Stimulated activated CD4-positive, alpha-beta T cell treated with anti-CD3 and anti-CD28 coated beads, Interleukin-4, amount 100 ng/mL, for 24 hours (primary cell): ENCODE measurements at regions not wholly inside any gene's neighbourhood (a gene's known extent, or its start where the extent isn't known, plus 50 kb on each side); places are given as distances from the start of the nearest gene placed in this dataset.
"Not testable (repeated sequence)": the region's sequence is repeated elsewhere in the genome, so short reads cannot be mapped to it uniquely, and the experiment has no call there.

Experiments
- DNase-seq: peaks from one replicate; pipeline ENCODE4 v3.0.0-alpha.2; 2020

DNA sequence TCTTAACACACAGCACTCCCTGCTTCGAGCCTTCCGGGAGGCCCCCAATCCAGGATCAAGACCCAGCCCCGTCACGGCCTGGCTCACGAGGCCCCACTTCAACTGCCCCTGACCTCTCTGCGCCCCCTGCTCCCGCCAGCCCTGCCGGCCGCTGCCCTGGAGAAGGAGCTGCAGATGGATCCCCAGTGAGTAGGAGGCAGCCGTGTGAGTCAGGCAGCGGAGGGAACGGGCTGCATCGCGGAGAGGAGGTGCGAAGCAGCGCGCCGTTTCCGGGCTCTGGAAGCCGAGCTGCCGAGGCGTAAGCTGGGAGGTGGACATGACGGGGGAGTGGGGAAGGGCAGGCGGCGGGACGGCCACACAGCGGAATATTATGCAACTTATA is 133.4 kb downstream of the TPRA1 start:
- DNase-seq: peak; percentile 14

DNA sequence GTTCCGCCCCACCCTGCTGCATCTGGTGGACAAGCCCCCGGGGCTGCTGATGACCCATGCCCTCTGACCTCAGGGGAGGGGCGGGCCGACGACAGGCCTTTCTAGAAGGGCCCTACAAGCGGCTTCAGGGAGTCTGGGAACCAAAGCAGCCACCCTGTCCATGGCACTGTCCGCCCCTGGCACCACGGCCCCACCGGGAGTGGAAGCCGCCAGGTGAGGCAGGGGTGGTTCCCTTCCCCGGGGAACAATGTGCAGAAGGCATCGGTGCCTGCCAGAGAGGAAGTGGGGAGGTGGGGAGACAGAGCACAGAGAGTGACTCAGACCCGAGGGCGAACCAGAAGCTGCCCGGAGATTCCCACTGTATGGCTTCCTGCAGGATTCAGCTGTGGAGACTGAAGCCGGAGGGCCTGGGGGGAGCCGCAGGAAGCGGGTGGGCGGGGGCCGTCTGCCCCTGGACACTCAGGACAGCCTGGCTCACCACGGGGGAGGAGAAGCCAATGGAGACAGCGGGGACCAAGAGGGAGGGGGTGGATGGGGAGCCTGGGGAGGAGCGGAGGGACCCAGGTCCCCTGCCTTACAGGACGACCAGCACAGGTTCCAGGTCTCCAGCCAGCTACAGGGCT is 134.0 kb downstream of the TPRA1 start:
- no peak for DNase-seq

DNA sequence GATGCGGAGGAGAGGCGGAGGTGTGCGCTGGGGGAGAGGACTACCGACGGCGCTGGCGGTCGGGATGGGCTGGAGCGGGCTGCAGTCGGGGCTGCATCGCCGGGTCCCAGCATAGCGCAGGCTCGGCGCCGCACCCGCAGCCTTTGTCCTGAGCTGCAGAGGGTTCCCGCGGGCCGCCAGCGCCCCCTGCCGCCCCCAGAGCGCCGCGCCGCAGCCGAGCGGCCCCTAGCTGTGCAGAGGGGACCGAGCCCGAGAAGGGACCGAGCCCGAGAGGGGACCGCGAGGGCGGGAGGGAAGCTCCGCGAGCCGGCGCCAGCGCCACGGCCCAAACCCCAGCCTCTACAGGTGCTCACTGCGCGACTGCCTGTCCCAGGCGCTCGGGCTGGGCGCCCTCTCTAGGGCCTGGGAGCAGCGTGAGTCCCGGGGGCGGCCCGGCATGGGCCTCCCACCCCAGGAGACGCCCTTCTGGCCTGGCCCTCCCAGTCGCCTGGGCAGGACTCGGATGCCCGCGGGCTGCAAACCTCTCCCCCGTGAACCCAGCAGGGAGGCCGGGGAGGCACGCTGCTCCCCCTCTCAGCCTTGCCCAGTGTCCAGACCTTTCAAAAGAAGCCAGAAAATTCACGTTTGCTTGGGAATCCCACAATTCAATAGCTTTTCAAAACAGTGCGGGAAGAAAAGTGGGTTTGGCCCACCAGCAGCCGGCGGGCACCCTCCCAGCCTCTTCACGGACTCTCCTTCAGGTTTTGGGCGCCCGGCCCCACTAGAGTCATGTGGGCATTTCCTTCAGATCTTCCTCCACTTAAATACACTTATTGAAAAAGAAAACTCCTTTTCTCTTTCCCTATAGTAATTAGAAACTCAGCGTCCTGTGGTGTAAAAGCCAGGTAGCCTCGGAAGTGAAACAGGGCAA is 134.7 kb downstream of the TPRA1 start:
- DNase-seq: peak; percentile 50

DNA sequence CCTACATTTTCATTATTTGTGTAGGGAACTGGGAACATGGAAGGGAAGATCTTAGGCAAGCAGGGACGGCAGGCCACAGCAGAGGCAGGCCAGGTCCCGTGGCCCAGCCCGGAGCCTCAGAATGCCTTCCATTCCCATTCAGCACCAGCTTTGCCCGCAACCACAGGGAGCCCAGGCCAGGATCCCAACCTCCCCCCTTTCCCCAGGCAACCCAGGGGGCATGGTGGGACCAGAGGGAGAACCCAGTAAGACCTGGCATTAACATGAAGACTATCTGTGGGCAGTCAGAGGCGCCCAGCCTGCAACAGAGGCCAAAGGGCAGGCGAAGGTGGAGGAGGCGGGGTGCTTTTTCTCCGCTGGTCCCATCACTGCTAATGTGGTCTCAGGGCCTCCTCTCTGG is 135.6 kb downstream of the TPRA1 start:
- DNase-seq: no peak

DNA sequence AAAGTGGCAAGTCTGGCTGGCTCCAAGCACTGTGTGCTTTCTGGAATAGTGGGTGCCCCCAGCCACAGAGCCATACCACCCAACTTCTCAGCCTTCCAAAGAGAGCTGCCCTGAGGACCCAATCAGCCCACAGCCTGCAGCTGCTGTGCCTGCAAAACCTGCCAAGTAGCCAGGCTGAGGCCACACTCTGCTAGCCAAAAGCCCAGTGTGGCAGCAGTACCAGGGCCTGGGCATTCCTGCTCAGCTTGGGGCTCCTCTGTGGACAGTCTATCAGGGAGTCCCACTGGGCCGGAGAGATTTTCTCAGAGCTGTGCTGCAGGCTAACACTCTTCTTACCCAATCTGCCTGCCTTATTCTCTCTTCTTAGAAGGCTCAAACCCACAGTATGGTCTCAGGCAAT is 136.5 kb downstream of the TPRA1 start:
- DNase-seq: no peak

DNA sequence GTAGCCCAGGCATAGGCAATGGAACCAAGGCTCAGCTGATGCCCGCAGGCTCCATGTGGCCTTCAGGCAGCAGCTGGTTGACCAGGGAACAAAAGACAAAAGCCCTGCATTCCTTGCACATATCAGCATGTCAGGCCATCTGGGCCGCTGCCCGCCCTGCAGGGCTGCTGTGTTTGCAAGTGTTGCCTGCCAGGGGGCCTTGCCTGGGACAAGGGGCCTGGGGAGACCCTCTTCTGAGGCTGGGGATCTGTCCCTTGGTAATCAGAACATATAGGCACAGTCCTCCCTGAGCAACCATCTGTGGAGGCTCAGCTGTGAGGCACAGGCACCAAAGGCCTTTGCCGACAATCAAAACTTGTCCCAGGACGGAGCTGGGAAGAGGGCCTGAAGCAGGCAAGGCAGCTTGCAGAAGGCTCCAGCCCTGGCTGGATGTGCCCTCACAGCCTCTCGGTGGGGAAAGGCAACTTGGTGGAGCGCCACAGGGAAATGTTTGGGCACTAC is 138.2 kb downstream of the TPRA1 start:
- no peak for DNase-seq

DNA sequence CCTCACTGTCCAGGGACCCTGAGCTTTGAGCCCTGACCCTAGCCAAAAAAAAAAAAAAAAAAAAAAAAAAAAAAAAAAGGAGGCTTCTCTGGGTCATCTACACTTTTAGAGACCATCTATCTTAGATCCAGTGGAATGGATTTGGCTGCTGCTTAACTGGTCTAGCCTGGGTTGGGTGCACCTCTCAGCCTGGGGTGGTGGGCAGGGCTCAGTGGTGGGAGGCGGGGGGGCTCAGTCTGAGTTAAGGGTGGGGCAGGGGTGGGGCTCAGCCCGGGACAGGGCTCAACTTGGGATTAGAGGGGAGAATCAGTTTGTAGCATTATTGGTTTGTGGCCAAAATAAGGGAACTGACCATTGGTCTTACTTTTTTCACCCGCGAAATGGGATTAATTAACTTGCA is 139.2 kb downstream of the TPRA1 start:
- no peak for DNase-seq

DNA sequence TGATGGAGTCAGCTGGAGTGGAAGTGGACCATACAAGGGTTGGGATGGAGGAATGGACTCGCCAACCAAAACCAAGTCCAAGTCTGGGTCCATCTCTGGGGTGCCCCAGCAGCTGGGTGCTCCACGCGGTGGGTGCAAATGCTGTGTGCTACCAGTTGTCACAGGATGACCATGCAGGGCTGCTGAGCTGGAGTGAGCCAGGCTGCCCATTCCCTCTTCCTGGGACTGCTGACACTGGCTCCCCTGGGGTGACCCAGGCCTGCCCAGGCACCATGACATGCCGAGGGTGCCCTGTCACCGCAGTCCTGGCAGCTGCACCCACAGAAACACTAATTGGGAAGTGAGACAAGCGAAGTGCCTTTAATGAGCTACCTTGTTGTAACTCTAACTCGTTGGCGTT is 140.2 kb downstream of the TPRA1 start:
- no peak for DNase-seq

DNA sequence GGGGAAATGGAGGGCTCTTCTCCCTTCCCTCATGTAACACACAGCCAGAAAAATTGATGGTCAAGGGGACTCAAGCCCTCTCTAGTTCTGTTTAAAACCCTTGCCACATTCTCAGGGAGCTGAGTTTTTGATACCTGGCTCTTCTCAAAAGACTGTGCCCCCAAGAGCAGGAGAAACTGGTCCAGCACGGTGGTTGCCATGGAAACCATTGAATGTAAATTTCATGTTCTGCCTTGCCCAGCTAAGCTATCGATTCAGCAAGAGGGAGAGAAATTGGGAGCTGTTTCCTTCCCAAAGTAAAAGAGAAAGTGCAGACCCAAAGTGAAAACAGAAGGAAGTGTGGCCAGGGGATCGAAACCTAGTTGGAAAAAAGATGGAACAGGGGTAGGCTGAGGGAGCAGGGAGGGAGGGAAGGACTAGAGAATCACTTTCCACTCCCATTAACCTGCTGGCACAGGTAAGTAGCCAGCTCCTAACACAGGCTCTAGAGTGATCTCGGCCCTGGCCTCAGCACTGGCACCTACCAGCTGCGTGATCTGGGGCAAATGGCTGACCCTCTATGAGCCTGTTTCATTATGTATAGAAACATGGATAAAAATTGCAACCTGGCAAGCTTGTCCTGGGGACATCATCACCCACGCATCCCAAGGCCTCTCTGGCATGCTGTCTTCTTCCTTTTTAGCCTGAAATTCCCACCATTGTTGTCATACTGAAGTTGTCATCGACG is 140.9 kb downstream of the TPRA1 start:
- no peak for DNase-seq

DNA sequence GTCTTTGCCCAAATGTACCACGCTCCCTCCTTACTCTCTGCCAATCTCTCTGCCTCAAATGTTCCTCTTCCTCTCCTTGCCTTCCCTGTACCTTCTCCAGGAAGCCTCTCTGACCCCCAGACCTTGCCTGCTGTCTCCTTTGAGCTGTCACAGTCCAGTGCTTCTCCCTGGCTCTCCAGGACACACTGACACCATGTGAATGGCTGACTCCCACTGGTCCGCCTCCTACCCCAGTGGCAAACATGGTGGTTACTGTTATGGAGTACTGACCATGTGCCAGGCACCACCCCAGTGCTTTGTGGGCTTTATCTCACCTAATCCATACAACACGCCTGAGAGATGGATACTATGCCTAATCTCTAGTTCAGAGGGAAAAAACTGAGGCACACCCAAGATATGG is 141.9 kb downstream of the TPRA1 start:
- no peak for DNase-seq

DNA sequence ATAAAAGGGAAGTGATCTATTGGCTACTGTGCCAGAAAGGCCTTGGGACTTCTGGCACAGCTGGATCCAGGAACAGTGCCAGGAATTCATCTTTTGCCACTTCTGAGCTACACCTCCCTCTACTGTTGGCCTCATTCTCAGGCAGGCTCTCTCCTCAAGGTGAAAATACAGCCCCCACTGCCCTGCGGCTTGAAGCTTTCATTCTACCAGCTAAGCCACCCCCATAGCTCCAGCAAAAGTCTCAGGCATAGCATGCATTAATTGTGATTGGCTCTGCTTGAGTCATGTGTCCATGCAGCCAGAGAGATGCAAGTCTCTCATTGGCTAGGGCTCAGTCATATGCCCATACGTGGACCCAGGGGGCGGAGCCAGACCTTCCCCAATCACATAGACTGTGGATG is 142.4 kb downstream of the TPRA1 start:
- DNase-seq: no peak

DNA sequence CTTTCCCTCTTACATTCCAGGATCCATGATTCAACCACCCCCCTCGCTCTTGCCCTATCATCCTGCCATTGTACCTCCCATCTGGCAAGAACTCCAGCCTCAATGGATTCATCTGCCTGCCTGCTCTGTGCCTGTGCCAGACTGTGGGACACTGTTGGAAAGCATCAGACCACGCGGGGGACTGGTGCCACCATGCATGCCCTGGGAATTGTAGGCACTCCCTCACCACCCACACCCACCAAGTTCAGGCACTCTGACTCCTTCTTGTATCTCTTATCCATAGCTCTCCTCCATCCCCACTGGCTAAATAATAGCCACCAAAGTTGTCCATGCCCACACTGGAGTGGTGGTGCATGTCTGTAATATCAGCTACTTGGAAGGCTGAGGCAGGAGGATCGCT is 143.8 kb downstream of the TPRA1 start:
- no peak for DNase-seq

DNA sequence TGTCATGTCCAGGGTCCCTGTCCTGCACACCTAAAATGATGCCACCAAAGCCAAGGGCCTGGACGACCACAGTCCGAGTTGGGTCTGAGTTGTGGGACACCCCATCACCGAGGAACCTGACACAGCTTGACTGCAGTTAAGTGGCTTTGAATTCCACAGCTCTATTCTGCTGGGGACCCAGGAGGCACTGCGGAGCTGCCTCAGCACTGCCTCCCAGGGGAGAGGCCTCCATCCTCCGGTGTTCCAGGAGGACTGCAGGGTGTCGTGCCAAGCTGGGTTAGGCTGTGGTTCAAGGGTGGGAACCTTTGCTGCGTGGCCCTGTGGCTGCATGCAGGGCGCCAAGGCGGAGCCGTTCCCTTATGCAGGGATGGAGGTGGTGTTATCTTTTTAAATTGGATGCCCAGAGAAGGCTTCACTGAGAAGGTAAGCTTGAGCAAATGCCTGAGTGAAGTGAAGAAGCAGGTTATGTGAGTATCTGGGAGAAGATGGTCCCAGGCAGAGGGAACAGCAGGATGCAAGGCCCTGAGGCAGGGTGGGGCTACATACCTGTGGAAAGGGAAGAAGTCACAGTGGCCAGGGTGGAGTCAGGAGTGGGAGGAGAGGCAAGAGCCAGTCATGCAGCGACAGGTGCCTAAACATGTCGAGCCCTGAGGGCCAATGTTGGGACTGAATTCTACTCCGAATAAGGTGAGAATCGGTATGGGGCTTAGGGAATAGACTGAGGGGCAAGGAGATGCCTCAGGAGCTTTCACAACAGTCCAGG is 144.8 kb downstream of the TPRA1 start:
- DNase-seq: no peak

DNA sequence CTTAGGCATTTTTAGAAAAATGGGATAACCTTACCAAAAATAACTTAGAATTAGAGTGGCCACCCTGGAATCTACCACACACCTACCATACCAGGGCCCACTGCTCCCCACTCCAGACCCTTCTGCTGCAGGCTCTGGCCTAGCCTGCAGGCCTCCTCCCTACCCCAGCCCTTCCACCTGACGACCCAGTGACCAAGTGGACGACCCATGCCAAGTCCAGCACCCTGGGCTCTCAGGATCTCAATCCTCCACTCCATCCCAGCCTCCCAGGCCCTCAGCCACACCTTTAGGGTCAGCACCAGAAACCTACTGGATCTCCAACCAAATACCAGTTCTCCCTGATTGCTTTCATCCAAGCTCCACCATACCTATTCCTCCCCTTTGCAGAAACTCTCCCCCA is 145.8 kb downstream of the TPRA1 start:
- DNase-seq: no peak

DNA sequence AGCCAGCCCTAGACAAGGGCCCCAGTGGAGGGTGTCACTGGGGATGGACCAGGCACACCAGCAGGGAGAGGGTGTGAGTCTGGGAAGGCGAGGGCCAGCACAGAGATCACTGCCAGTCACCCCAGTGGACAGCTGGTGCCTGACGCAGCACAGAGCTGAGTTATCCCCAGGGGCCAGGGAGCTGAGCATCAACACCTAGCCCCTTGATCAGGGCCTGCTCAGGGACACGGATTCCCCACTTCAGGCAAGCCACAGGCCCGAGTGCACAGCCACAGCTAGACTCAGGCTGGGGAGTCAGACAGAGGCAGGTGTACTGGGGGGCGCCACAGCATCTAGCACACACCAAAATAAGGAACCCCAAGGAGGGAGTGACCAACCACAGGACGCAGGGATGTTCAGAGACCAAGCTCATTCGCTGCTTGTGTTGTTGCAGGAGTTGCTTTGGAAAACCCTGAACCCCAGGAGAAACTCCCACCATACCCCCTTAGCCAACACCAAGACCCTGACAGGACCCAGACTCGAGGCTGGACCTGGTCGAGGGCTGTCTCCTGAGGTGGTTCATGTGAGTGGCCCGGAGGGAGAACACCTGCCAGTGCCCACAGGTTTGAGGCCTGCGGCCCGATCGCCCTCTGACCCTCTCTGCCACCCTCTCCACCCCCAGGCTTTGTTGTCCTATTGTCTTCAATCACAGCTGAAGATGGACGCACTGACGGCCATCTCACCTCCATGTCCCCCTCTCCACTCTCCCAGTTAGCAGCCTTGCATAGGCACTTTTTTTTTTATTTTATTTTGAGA is 146.8 kb downstream of the TPRA1 start:
- no peak for DNase-seq

DNA sequence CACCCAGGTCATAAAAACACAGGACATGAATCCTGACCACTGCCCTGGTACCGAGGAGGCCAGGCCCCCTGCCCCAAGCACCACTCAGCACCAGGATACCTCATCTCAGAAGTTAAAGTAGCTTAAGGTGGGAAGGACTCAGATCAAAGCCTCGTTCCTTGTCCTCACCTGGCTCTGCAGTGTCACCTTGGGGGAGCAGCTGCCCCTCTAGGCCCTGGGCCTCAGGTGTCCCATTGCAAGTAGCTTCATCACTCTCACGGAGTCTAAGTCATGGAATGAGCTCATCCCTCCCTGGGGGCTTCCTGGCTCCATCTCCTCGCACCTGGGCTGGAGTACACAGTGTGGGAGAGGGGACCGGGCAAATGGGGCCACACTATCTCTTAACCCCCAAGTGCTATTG is 148.0 kb downstream of the TPRA1 start:
- DNase-seq: no peak

DNA sequence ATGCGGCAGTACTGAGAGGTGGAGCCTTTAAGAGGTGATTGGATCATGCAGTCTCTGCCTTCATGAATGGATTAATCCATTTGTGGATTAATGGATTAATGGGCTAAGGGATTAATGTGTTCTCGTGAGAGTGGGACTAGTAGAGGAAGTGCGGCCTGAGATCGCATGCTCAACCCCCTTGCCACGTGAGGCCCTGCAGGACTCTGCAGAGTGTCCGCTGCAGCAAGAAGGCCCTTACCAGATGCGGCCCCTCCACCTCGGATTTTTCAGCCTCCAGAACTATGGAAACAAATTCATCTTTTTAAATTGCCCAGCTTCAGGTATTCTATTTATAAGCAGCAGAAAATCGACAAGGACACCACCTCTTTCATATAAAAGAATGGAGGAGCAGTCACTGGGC is 148.8 kb downstream of the TPRA1 start:
- DNase-seq: no peak

DNA sequence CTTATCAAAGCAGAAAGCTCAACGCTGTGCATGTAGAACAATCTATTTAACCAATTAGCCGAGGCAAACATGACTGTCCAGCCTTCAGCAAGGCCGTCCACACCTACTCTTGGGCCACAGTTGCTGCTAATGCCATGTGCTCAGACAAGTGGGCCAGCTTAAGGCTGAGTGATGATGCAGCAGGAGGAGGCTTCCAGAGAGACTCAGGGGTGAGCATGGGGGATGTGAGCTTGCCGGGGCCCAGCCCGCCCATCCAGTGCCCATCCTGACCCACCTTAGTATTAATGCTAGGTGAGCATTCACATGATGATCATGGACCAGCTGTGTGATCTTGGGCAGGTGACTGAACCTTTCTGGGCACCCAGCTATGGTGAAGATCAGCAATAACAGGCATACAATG is 150.1 kb downstream of the TPRA1 start:
- no peak for DNase-seq

DNA sequence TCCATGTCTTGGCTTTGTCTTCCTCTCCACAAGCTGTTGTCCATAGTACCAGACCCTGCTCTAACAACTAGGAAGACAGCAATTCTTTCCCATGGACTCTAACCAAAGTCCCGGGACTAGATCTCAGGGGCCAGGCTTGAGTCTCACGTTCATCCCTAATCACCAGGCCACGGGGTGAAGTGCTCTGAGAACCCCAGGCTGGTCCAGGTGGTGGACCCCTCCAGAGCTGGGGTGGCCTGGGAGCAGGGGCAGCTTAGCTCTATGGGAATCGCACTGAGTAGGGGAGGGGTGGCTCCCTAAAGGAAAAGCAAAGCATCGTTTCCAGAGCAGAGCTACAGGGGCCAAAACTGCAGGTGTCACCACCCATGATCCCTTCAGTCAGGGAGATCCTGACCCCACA is 150.9 kb downstream of the TPRA1 start:
- no peak for DNase-seq

DNA sequence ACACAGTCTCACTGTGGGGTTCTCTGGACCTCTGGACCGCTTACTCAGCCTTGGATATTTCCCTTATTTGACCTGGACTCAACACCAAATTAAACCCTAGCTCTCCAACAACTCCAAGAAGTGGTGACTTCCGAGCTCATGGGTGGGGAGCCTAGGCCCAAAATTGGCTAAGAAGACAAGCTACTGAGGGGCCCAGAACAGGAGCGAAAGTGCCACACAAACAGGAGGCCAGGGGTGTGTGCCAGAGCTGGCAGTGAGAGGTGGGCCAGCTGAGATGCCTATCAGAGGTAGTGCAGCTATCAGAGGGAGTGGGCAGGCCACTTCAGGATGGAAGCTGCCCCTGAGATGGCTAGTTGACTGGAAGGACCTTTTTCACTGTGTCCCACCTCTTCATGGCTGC is 151.1 kb upstream of the PRR20G start:
- no peak for DNase-seq

DNA sequence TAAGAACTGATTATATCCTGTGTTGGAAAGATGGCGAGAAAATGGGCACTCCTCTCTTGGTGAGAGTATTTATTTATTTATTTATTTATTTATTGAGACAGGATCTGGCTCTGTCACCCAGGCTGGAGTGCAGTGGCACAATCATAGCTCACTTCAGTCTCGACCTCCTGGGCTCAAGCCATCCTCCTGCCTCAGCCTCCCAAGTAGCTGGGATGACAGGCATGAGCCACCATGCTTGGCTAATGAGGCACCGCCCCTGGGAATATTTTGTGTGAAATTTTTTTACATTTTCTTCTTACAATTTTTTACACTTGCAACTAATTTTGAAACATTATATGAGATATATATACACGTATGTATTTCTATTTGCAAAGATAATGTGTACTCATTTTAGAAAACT is 150.5 kb upstream of the PRR20G start:
- DNase-seq: no peak

DNA sequence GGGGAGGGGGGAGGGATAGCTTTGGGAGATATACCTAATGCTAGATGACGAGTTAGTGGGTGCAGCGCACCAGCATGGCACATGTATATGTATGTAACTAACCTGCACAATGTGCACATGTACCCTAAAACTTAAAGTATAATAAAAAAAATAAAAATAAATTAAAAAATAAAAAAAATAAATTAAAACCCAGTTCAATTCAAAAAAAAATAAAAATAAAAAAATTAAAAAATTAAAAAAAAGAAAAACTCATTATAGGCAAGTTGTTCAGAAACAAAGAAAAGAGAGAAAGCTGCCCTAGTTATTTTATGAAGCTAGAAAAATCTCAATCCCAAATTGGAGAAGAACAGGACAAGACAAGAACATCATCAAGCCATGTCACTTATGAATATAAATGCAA is 147.5 kb upstream of the PRR20G start:
- not testable (repeated sequence) for DNase-seq
